ENCODE measurements at regions not wholly inside any gene's neighbourhood (a gene's known extent, or its start where the extent isn't known, plus 50 kb on each side); places are given as distances from the start of the nearest gene placed in this dataset.

DNA sequence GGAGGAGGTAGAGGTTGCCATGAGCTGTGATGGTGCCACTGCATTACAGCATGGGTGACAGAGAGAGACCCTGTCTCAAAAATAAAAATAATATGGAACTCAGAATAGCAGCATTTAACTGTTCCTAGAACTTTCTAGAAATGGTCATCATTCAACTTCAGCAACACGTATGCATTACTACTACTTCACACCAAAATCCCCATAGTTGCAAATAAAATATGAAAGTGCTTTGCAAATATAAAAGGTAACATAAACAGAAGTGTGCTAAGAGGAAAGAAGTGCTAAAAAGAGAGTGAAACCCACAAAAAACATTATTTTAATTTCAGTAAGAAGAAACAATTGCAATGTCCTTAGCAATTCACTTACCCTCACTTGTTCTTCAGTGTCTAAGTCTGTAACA lies 169.7 kb upstream of the NUDT4 start (continued):
- TF ChIP-seq POU5F1 (IDR thresholded peaks at IDR 0.05; ENCODE audit: low read depth, low read length) (no peak), RFX5 (IDR thresholded peaks at IDR 0.05; ENCODE audit: borderline replicate concordance, low read depth, low read length) (no peak), CBX5 (IDR thresholded peaks at IDR 0.05; ENCODE audit: low read depth, low read length) (no peak)

All from H1 (cell line).